ENCODE measurements at regions not wholly inside any gene's neighbourhood (a gene's known extent, or its start where the extent isn't known, plus 50 kb on each side); places are given as distances from the start of the nearest gene placed in this dataset.

- peak; percentile 61 for DNase-seq (ENCODE audit: low read depth)
Measured at GRCh38 chr5:16013334-16014065, 166.1 kb downstream of the MARCHF11 start.

- DNase-seq (ENCODE audit: low read depth) = no peak
Measured at GRCh38 chr5:16009256-16009655, 170.3 kb downstream of the MARCHF11 start.

- DNase-seq (ENCODE audit: low read depth) = no peak
Measured at GRCh38 chr5:16007750-16008415, 171.7 kb downstream of the MARCHF11 start.

- DNase-seq (ENCODE audit: low read depth) = no peak
Measured at GRCh38 chr5:16005225-16005624, 174.4 kb downstream of the MARCHF11 start.

- no peak for DNase-seq (ENCODE audit: low read depth)
Measured at GRCh38 chr5:16000056-16000455, 179.5 kb downstream of the MARCHF11 start.

GRCh38 chr5:15995341-15996052 is 184.1 kb downstream of the MARCHF11 start:
- peak; percentile 46 for DNase-seq (ENCODE audit: low read depth)

GRCh38 chr5:15993919-15994318 is 185.7 kb downstream of the MARCHF11 start:
- DNase-seq (ENCODE audit: low read depth) = no peak

GRCh38 chr5:15993334-15993733 is 186.3 kb downstream of the MARCHF11 start:
- peak; percentile 88 for DNase-seq (ENCODE audit: low read depth)

GRCh38 chr5:15992918-15993317 is 186.7 kb downstream of the MARCHF11 start:
- DNase-seq (ENCODE audit: low read depth) = peak; percentile 69

- DNase-seq (ENCODE audit: low read depth) = no peak
Measured at GRCh38 chr5:15991586-15991985, 188.0 kb downstream of the MARCHF11 start.

Data from LHCN-M2 (cell line).